ENCODE measurements at regions not wholly inside any gene's neighbourhood (a gene's known extent, or its start where the extent isn't known, plus 50 kb on each side); places are given as distances from the start of the nearest gene placed in this dataset.
"Not testable (repeated sequence)": the region's sequence is repeated elsewhere in the genome, so short reads cannot be mapped to it uniquely, and the experiment has no call there.

DNA sequence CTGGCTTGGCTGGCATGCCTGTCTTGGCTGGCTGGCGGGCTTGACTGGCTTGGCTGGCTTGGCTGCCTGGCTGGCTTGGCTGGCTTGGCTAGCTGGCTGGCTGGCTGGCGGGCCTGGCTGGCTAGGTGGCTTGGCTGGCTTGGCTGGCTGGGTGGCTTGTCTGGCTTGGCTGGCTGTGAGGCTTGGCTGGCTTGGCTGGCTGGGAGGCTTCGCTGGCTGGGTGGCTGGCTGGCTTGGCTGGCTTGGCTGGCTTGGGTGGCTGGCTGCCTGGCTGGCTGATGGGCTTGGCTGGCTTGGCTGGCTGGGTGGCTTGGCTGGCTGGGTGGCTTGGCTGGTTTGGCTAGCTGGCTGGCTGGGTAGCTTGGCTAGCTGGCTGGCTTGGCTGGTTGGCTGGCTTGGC lies 2827.9 kb downstream of the RPIA start:
- H3K79me1 ChIP-seq (ENCODE audit: low read depth in 1 of 2, low read length in 2 of 2); H4K8ac ChIP-seq (ENCODE audit: low read depth in 2 of 2, low read length in 2 of 2); H3K14ac ChIP-seq (replicated peaks; ENCODE audit: low read depth, low read length); H3K56ac ChIP-seq (ENCODE audit: extremely low read depth, insufficient read depth, low read length); CTCF ChIA-PET; H3K9me1 ChIP-seq (ENCODE audit: insufficient read depth, low read length); H3K36me3 ChIP-seq (ENCODE audit: control insufficient read depth, insufficient read depth, low read length); H4K20me1 ChIP-seq (ENCODE audit: insufficient read depth, low read length); H3K9ac ChIP-seq (ENCODE audit: low read depth, low read length); H3K18ac ChIP-seq (ENCODE audit: low read depth, low read length); H3K27ac ChIP-seq (ENCODE audit: insufficient read depth, low read length); H4K5ac ChIP-seq (ENCODE audit: low read depth, low read length); H2AK9ac ChIP-seq (replicated peaks; ENCODE audit: low read depth, low read length, poor library complexity); H2BK5ac ChIP-seq (ENCODE audit: low read depth, low read length, poor library complexity, severe bottlenecking); BruUV-seq (replicated peaks); H2BK15ac ChIP-seq (ENCODE audit: low read depth, low read length); ATAC-seq (ENCODE audit: low read depth); H3K23ac ChIP-seq (ENCODE audit: low read depth, low read length); H3K27me3 ChIP-seq (ENCODE audit: control insufficient read depth, insufficient read depth, low read length); H3K9me3 ChIP-seq (ENCODE audit: control insufficient read depth, insufficient read depth, low read length); H3K4ac ChIP-seq (ENCODE audit: low read depth, low read length); in situ Hi-C loops (cut with MboI; ENCODE audit: low sequenced_read_pairs); H2AK5ac ChIP-seq (ENCODE audit: low read depth, low read length); H3K4me3 ChIP-seq (ENCODE audit: insufficient read depth, low read depth, low read length); H2AFZ ChIP-seq (replicated peaks; ENCODE audit: low read length, poor library complexity); POLR2A ChIA-PET (ENCODE audit: unreplicated experiment); H3K4me1 ChIP-seq (ENCODE audit: control insufficient read depth, insufficient read depth, low read length); dilution Hi-C loops (cut with HindIII; ENCODE audit: low sequenced_read_pairs, unreplicated experiment); H2BK120ac ChIP-seq (ENCODE audit: low read depth, low read length); H4K91ac ChIP-seq (ENCODE audit: insufficient read depth, low read depth, low read length); intact Hi-C loops (cut with micrococcal nuclease); H3K4me2 ChIP-seq (ENCODE audit: low read depth, low read length); H2BK20ac ChIP-seq (ENCODE audit: low read depth, low read length); DNase-seq: not testable (repeated sequence)
- WGBS, 2 experiments (ENCODE audit: extremely low coverage in 2 of 2, insufficient read length in 1 of 2), result no CpG with 5 or more reads among the region's 3 CpGs

DNA sequence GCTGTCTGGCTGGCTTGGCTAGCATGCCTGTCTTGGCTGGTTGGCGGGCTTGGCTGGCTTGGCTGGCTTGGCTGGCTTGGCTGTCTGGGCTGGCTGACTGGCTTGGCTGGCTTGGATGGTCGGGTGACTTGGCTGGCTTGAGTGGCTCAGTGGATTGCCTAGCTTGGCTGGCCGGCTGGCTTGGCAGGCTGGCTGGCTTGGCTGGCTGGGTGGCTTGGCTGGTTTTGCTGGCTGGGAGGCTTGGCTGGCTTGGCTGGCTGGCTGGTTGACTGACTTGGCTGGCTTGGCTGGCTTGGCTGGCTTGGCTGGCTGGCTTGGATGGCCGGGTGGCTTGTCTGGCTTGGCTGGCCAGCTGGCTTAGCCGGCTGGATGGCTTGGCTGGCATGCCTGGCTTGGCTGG lies 2828.4 kb downstream of the RPIA start:
- H3K4ac ChIP-seq (ENCODE audit: low read depth, low read length); H4K8ac ChIP-seq (ENCODE audit: low read depth in 2 of 2, low read length in 2 of 2); H3K27ac ChIP-seq (ENCODE audit: insufficient read depth, low read length); H3K79me1 ChIP-seq (ENCODE audit: low read depth in 1 of 2, low read length in 2 of 2); H4K5ac ChIP-seq (ENCODE audit: low read depth, low read length); H3K9ac ChIP-seq (ENCODE audit: low read depth, low read length); H3K4me1 ChIP-seq (ENCODE audit: control insufficient read depth, insufficient read depth, low read length); intact Hi-C loops (cut with micrococcal nuclease); H3K4me2 ChIP-seq (ENCODE audit: low read depth, low read length); in situ Hi-C loops (cut with MboI; ENCODE audit: low sequenced_read_pairs); H3K9me1 ChIP-seq (ENCODE audit: insufficient read depth, low read length); H2BK5ac ChIP-seq (ENCODE audit: low read depth, low read length, poor library complexity, severe bottlenecking); H3K56ac ChIP-seq (ENCODE audit: extremely low read depth, insufficient read depth, low read length); H2BK20ac ChIP-seq (ENCODE audit: low read depth, low read length); DNase-seq; H2AK5ac ChIP-seq (ENCODE audit: low read depth, low read length); H3K14ac ChIP-seq (replicated peaks; ENCODE audit: low read depth, low read length); H3K27me3 ChIP-seq (ENCODE audit: control insufficient read depth, insufficient read depth, low read length); H3K36me3 ChIP-seq (ENCODE audit: control insufficient read depth, insufficient read depth, low read length); CTCF ChIA-PET; H3K18ac ChIP-seq (ENCODE audit: low read depth, low read length); dilution Hi-C loops (cut with HindIII; ENCODE audit: low sequenced_read_pairs, unreplicated experiment); POLR2A ChIA-PET (ENCODE audit: unreplicated experiment); H2AFZ ChIP-seq (replicated peaks; ENCODE audit: low read length, poor library complexity); H3K23ac ChIP-seq (ENCODE audit: low read depth, low read length); H2BK120ac ChIP-seq (ENCODE audit: low read depth, low read length); H2AK9ac ChIP-seq (replicated peaks; ENCODE audit: low read depth, low read length, poor library complexity); H3K4me3 ChIP-seq (ENCODE audit: insufficient read depth, low read depth, low read length); H4K91ac ChIP-seq (ENCODE audit: insufficient read depth, low read depth, low read length); ATAC-seq (ENCODE audit: low read depth); H3K9me3 ChIP-seq (ENCODE audit: control insufficient read depth, insufficient read depth, low read length); BruUV-seq (replicated peaks); H2BK15ac ChIP-seq (ENCODE audit: low read depth, low read length); H4K20me1 ChIP-seq (ENCODE audit: insufficient read depth, low read length): not testable (repeated sequence)
- WGBS, 2 experiments (ENCODE audit: extremely low coverage in 2 of 2, insufficient read length in 1 of 2), result no CpG with 5 or more reads among the region's 5 CpGs

Measured in IMR-90 (cell line).